ENCODE measurements at regions not wholly inside any gene's neighbourhood (a gene's known extent, or its start where the extent isn't known, plus 50 kb on each side); places are given as distances from the start of the nearest gene placed in this dataset.

DNA sequence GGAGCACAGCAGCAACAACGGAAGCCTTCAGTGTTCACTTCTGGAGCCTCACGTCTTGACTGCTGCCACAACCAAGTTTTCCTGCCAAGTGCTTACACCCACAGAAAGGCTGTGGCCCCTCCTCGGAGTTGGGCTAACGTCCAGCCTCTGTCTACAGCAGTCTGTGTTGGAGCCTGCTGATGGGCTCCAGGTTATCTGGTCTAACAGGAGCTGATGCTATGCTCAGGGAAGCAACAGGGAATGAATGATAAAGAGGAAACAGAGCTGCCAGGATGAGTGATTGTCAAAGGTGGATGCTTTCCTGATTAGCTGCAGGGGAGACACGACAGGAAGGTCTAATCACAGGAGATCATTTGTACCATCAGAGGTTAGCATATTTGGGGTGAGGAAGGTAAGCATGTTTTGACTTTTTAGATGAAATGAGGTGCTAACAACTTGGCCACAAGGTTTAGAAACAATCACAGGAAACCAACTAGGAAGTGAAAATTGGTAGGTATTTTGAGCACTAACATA lies 53.8 kb upstream of the RCBTB2 start:
- TF ChIP-seq POLR2A (IDR thresholded peaks at IDR 0.05; ENCODE audit: low read depth, low read length) = no peak
- TF ChIP-seq TAF1 (IDR thresholded peaks at IDR 0.05; ENCODE audit: low read depth, low read length) = no peak
- TF ChIP-seq POLR2AphosphoS5 (IDR thresholded peaks at IDR 0.05; ENCODE audit: low read depth, low read length) = no peak
- peak; percentile 71 for TF ChIP-seq SPI1 (IDR thresholded peaks at IDR 0.05; ENCODE audit: low read depth, low read length)
- TF ChIP-seq PAX5 (IDR thresholded peaks at IDR 0.05; ENCODE audit: insufficient read depth, low read length, severe bottlenecking) = no peak

Measured in GM12891 (cell line).